Endodermal cell (in vitro differentiated cells): ENCODE measurements at regions not wholly inside any gene's neighbourhood (a gene's known extent, or its start where the extent isn't known, plus 50 kb on each side); places are given as distances from the start of the nearest gene placed in this dataset.
A peak's percentile ranks its signal among the peaks of the same experiment; 100 is the strongest.

ENCODE experiments used
- DNase-seq: peaks from one replicate; pipeline ENCODE4 v3.0.0-alpha.2; 2017
- H3K27ac ChIP-seq: 2 replicates; pipeline ENCODE4 v1.5.1; 2013; ENCODE audit warnings: mild to moderate bottlenecking, low read depth, low read length, moderate library complexity
- H3K27me3 ChIP-seq: 2 replicates; pipeline ENCODE4 v1.6.1; 2013; ENCODE audit warnings: mild to moderate bottlenecking, low read length, moderate library complexity; ENCODE audit not compliant: insufficient read depth, control insufficient read depth, poor library complexity, severe bottlenecking
- H3K36me3 ChIP-seq: 2 replicates; pipeline ENCODE4 v1.7.0; 2013; ENCODE audit warnings: mild to moderate bottlenecking, low read length, moderate library complexity; ENCODE audit not compliant: control insufficient read depth, insufficient read depth
- H3K4me1 ChIP-seq: one replicate; pipeline ENCODE4 v1.7.0; 2013; ENCODE audit warnings: low read length; ENCODE audit not compliant: control insufficient read depth, insufficient read depth
- H3K4me3 ChIP-seq: 2 replicates; pipeline ENCODE4 v1.5.1; 2013; ENCODE audit warnings: mild to moderate bottlenecking, low read length, moderate library complexity
- H3K9ac ChIP-seq: 2 replicates; pipeline ENCODE4 v1.6.1; 2013; ENCODE audit warnings: mild to moderate bottlenecking, low read length, moderate library complexity; ENCODE audit not compliant: poor library complexity, severe bottlenecking; ENCODE audit errors: extremely low read depth
- H3K9me3 ChIP-seq: 2 replicates; pipeline ENCODE4 v1.6.1; 2013; ENCODE audit warnings: mild to moderate bottlenecking, low read length, moderate library complexity; ENCODE audit not compliant: control insufficient read depth
- H3K27ac Mint-ChIP-seq: 2 replicates; pipeline ENCODE4 v1.8.0; 2020; ENCODE audit warnings: mixed read lengths
- H3K27me3 Mint-ChIP-seq: 2 replicates; pipeline ENCODE4 v1.8.0; 2021; ENCODE audit warnings: mild to moderate bottlenecking, mixed read lengths; ENCODE audit not compliant: insufficient read depth
- H3K36me3 Mint-ChIP-seq: 2 replicates; pipeline ENCODE4 v1.8.0; 2020; ENCODE audit warnings: low read depth, mixed read lengths
- H3K4me1 Mint-ChIP-seq: 2 replicates; pipeline ENCODE4 v1.8.0; 2020; ENCODE audit warnings: mixed read lengths
- H3K4me3 Mint-ChIP-seq: 2 replicates; pipeline ENCODE4 v1.8.0; 2020; ENCODE audit warnings: mild to moderate bottlenecking, moderate library complexity, mixed read lengths
- H3K9me3 Mint-ChIP-seq: 2 replicates; pipeline ENCODE4 v1.8.0; 2020; ENCODE audit warnings: mild to moderate bottlenecking, mixed read lengths
- WGBS, 2 experiments: methylation state at CpG; one replicate each; pipeline versions ENCODE4 v1.1.5 to v1.1.7; 2013; ENCODE audit warnings: missing lambda C conversion rate in 2 of 2, mixed read lengths in 1 of 2; ENCODE audit not compliant: insufficient coverage in 1 of 2, insufficient read length in 1 of 2; 5-methylcytosine and 5-hydroxymethylcytosine counted together
- TF ChIP-seq, protein P1 (sequence below): fragments of 200-600 bp; sonication (generic); conservative IDR thresholded peaks from 2 replicates; pipeline ENCODE4 v1.5.0; 2021; ENCODE audit warnings: antibody characterized with exemption, mild to moderate bottlenecking

DNA sequence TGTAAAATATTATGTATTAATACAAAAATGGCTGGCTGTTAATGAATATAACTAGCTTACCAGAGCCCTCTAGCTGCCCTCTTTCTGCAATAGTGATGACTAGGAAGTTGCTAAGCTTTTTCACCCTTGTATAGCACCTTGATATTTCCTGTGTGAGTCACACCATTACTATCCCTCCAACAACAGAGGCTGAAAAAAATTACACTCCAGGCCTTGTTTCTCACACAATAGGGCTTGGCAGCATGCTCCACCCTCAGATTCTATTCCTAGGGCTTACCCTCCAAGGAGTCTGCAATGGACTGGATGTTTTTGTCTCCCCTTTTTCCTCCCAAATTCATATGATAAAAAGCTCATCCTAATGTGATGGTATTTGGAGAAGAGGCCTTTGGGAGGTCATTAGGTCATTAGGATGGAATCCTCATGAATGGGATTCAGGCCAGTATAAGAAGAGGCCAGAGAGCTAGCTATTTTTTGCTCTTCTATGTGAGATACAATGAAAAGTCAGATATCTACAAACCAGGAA, 184.6 kb upstream of the MAP1B start:
- no peaks in the 10 kb centered on the region for H3K27me3 Mint-ChIP-seq
- Histone ChIP-seq H3K9ac (no peak overlapping the region), H3K27me3 (no peaks in the 10 kb centered on the region), H3K9me3 (peaks cover 10% of the 10 kb centered on the region), H3K4me1 (no peaks in the 10 kb centered on the region), H3K36me3 (no peaks in the 10 kb centered on the region), H3K27ac (no peak overlapping the region), H3K4me3 (no peak overlapping the region)
- no peak overlapping the region for H3K27ac Mint-ChIP-seq
- H3K4me1 Mint-ChIP-seq, result peaks cover 1% of the 10 kb centered on the region
- DNase-seq, result peak; percentile 68
- TF ChIP-seq, protein P1, sequence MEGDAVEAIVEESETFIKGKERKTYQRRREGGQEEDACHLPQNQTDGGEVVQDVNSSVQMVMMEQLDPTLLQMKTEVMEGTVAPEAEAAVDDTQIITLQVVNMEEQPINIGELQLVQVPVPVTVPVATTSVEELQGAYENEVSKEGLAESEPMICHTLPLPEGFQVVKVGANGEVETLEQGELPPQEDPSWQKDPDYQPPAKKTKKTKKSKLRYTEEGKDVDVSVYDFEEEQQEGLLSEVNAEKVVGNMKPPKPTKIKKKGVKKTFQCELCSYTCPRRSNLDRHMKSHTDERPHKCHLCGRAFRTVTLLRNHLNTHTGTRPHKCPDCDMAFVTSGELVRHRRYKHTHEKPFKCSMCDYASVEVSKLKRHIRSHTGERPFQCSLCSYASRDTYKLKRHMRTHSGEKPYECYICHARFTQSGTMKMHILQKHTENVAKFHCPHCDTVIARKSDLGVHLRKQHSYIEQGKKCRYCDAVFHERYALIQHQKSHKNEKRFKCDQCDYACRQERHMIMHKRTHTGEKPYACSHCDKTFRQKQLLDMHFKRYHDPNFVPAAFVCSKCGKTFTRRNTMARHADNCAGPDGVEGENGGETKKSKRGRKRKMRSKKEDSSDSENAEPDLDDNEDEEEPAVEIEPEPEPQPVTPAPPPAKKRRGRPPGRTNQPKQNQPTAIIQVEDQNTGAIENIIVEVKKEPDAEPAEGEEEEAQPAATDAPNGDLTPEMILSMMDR, result no peak
- no peaks in the 10 kb centered on the region for H3K36me3 Mint-ChIP-seq
- peaks cover 7% of the 10 kb centered on the region for H3K9me3 Mint-ChIP-seq
- H3K4me3 Mint-ChIP-seq, result no peak overlapping the region

DNA sequence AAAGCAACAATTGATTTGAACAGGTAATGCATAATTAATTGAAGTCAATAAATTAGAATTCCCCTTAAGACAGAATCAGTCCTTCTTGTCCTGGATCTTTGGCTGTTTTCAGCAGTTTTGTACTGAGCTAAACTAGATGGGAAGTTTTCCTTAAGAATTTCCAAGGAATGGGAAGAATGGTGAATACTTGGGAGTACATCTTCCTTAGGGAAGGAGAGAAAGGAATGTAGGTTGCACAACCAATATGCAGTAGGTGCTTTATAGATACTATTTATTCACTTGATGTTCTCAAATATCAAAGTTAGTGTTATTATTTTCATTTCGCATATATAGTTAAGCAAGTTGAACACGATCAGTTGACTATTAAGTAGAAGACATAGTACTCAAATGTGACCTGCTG, 183.5 kb upstream of the MAP1B start:
- Mint-ChIP-seq H3K9me3 (peaks cover 7% of the 10 kb centered on the region), H3K27me3 (no peaks in the 10 kb centered on the region), H3K27ac (no peak overlapping the region), H3K4me1 (peaks cover 1% of the 10 kb centered on the region), H3K4me3 (no peak overlapping the region), H3K36me3 (no peaks in the 10 kb centered on the region)
- no peak overlapping the region for H3K4me3 ChIP-seq
- no peak overlapping the region for H3K9ac ChIP-seq
- TF ChIP-seq, protein P1, result no peak
- no peaks in the 10 kb centered on the region for H3K27me3 ChIP-seq
- WGBS, 2 experiments, result 92 to 97% methylated on average over 2 of the region's 2 CpGs
- no peak overlapping the region for H3K27ac ChIP-seq
- no peaks in the 10 kb centered on the region for H3K36me3 ChIP-seq
- no peaks in the 10 kb centered on the region for H3K4me1 ChIP-seq
- no peak for DNase-seq
- H3K9me3 ChIP-seq, result peaks cover 5% of the 10 kb centered on the region

DNA sequence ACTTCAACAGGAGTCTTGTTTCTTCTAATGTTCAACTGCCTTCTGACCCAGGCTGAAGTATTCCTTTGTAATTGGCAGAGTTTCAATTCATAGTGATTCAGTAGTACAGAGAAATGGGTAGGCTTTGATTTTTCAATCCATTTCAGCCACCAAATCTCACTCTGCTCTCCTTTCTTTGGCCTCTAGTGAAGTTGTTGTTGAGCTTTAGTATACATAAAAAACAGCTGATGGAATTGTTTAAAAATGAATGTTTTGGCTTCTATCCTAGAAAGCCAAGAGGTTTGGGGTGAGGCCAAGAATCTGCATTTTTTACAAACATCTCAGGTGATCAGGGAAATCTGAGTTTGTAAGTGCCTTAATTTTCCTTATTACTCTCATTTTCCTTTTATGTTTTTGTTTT, 182.9 kb upstream of the MAP1B start:
- Histone ChIP-seq H3K36me3 (no peaks in the 10 kb centered on the region), H3K4me1 (no peaks in the 10 kb centered on the region), H3K9me3 (peaks cover 5% of the 10 kb centered on the region), H3K27me3 (no peaks in the 10 kb centered on the region), H3K27ac (no peak overlapping the region), H3K9ac (no peak overlapping the region), H3K4me3 (no peak overlapping the region)
- H3K27me3 Mint-ChIP-seq, result no peaks in the 10 kb centered on the region
- peaks cover 7% of the 10 kb centered on the region for H3K9me3 Mint-ChIP-seq
- no peak overlapping the region for H3K27ac Mint-ChIP-seq
- TF ChIP-seq, protein P1, result no peak
- H3K4me1 Mint-ChIP-seq, result peaks cover 1% of the 10 kb centered on the region
- no peaks in the 10 kb centered on the region for H3K36me3 Mint-ChIP-seq
- DNase-seq, result no peak
- no peak overlapping the region for H3K4me3 Mint-ChIP-seq
